HG02798 (cell line): ENCODE measurements at regions not wholly inside any gene's neighbourhood (a gene's known extent, or its start where the extent isn't known, plus 50 kb on each side); places are given as distances from the start of the nearest gene placed in this dataset.
"Not testable (repeated sequence)": the region's sequence is repeated elsewhere in the genome, so short reads cannot be mapped to it uniquely, and the experiment has no call there.

Experiments
- ATAC-seq: cut with Tn5 transposase; IDR thresholded peaks from one replicate; pipeline ENCODE4 v1.9.1; 2021; ENCODE audit warnings: mild to moderate bottlenecking; ENCODE audit not compliant: unreplicated experiment, poor library complexity

DNA sequence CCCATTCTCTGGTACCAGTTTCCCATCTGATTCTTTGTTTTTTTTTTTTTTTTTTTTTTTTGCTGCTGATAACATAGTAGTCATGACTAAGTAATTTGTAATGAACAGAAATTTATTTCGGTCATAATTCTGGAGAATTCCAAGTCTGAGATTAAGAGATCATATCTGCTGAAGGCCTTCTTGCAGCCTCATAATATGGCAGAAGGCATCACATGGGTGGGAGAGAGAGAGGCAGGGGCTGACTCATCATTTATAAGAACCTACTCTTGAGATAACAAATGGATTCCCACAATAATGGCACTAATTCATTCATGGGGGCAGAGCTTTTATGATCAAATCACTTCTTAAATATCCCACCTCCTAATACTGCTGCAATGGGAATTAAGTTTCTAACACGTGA, 1034.3 kb downstream of the STIM2 start:
- ATAC-seq: no peak

DNA sequence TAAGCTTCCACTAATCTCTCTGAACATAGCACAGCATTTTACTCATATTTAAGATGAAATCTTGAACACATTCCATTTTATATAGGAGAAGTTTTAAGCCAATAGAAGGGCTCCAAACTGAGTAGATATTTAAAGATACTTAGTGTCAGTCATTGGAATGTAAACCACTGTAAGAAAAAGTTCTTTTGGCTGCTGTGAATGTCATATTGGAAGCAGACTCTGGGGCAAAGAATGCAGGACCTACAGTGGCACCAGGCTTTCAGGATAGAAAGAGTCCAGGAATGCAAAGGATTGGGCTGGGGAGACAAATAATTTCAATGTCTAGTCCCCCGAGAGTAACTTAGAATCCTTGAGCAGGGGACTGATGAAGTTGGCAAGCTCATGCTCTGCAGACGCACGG, 1047.7 kb downstream of the STIM2 start:
- no peak for ATAC-seq

DNA sequence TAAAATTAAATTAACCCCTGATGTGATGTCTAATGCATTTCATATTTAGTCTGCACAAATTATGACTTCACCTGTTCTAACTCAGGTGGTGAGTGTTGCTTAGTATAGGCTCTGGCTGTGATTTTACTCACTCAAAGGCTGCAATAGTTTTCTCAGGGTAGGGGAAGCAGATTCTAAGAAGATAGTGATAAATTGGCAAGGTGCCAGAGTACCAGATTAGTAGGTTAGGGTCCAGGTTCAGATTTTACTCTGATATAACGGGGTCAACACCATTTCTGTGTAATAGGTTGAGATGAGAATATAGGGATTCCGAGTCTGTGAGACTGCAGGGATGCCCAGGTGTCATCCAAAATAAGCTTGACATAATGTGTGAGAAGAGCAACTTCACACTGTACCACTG, 1049.6 kb downstream of the STIM2 start:
- no peak for ATAC-seq

DNA sequence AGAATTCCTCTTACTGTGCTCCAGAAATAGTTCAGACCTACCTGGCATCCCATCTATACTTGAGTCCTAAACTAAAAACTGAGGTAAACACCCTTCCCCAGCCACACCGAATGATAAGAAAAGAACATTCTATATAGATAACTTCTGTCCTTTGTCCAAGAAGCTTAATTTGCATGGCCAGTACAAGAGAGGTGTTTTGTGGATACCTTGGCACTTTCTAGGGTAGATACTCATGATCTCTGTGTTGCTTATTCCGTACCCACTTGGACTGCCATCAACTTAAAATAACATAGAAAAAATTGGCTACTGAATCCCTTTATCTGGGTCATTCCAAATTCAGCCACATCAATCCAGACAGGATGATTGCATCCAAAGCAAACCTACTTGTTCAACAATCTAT, 1050.4 kb downstream of the STIM2 start:
- ATAC-seq: no peak

DNA sequence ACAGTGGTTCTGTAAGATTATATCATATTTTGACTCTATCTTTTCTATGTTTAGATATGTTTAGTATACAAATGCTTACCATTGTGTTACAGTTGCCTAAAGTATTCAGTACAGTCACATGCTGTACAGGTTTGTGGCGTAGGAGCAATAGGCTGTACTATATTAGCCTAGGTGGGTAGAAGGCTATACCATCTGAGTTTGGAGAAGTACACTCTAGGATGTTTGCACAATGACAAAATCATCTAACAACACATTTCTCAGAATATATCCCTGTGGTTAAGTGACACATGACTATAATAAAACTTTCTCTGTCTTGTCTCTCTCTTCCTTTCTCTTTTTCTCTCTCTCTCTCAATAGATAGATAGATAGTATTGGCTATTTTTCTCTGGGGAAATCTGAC, 1053.1 kb downstream of the STIM2 start:
- no peak for ATAC-seq

DNA sequence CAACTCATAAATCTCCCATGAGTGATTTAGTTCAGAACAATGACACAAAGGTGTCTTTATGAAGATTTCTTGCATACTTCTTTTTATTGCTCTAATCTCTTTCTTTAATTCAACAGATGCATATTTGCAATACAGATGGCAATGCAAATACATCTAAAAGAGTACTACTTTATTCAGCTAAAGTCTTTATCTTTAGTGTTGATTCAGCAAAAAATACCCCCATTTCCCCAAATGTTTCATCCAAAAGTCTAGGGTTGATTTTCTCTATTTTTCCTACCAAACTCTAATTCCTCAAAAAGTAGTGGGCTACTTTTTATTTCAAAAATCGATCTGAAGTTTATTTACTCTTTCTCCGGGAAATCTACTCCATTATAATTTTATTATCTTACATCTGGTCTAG, 1055.2 kb downstream of the STIM2 start:
- no peak for ATAC-seq

DNA sequence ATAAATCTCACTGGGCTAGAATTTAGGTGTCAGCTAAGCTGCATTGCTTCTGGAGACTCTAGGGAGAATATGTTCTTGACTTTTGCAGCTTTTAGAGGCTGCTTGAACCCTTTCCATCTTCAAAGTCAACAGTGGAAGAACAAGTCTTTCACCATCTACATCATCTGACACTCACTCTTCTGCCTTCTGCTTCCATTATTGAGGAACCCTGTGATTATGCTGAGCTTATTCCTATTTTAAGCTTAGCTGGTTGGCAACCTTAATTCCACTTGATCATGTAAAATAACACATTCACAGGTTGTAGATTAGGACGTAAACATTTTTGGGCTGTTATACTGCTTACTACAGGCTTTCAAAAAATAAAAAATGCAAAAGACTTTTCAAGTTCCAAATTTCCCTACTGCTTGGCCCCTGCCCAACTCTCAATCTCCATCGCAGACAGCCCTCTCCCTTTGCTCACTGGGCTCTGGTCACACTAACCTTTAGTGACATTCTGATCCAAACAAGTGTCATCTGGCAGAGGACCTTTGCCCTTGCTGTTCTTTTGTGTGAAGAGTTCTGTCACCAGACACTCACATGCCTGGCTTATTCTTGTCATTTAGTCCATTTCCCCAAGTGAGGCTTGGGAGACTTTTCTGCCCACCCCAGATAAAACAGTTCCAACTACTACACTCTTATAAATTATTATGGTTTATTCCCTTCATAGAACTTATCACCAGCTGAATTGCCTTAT, 1056.0 kb downstream of the STIM2 start:
- ATAC-seq: no peak

DNA sequence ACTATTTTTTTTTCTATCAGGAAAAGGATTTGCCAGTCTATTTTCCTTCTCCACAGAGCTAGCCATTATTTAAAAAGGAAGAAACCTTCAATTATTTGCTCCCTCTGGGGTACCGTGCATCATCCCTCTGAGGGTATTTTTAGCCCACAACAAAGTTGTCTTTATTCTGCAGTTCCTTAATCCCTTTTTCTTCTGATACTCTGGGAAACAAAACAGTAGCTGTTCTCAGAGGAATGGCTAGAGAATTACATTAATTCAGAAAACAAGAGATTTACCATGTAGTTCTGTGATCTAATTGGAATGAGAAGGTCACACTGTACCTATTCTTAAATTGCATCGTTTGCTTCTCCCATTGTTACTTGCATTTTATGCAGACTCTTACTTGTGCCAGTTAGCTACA, 1056.7 kb downstream of the STIM2 start:
- no peak for ATAC-seq

DNA sequence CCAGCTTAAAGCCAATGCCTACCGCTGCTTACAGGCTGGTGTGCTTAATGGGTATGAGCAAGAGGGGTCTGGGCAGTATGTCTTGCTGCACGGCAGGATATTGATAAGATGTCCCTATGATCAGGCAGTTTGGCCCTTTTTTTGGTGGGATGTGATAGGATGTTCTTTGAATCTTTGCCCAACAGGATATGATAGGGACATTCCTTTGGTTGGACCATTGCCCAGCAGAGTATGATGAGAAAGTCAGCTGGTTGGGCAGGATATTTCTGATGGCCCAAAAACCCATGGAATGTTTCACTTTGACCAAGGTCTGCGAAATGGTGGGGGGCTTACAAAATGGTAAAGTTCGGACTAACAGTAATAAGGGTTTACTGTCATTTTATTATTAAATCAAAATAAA, 1060.6 kb downstream of the STIM2 start:
- no peak for ATAC-seq

DNA sequence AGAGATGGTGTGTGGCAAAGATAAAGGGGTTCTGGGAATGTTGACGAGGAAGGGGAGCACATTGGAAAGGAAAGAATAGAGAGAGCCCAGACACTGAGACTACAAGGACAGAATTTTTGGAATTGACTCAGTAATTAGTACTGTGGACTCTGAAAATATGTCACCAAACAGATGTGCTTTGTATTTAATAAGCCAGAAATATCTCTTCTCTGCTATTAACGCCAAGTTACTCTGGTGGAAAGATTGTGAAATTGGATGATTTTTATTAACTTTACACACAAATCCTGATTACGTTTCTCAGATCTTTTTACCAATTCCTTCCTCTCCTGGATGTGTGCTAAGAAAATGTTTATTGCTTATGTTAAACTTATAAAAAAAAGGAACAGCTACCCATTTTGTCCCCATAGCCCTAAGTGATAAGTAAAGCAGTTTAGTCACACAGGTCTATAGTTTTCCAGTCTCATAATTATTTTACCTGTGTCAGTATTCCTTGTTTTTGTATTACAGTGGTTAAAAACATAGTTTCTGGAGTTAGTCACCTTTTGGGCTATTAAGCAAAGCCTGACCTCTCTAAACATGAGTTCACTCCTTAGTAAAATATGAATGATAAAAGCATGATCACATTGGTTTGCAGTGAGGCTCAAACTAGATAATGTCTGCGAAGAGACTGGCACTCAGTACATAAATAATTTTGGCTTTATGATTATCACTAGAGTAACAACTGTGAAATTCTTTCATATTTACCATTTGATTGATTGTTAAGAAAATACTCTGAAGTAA, 1068.3 kb downstream of the STIM2 start:
- ATAC-seq: no peak

DNA sequence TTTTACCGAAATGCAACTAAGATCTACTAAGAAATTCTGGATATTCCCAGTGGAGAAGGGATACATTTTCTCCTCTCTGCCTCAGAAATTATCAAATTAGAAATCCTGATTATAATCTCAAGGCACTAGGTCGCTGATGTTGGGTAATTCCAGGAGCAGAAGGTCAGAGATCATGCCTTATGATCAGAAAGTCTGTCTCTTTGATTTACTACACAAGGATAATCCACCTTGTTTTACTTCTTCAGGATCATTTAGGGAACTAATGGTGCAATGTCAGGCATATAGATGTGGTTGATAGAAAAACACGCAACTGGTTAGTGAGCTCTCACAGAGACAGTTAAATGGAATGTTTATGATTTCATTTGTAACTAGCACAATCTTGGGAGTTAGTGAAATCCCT, 1069.7 kb downstream of the STIM2 start:
- ATAC-seq: no peak

DNA sequence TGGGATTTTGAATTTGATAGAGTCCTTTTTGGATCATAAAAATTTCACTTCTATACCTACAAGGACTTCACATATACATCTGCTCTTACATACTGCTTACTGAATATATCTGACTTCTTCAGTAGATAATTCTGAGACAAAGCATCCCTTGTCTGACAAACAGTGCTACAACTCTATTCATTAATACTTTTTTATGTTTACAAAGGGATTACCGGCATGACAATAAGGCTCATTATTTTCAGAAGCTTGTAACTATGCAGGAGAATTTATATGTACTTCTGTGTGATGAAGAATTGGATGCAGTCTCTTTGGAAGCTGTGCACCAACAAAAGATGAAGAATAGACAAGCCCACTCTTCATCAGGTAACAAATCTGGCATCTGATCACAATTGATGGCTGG, 1070.3 kb downstream of the STIM2 start:
- no peak for ATAC-seq

DNA sequence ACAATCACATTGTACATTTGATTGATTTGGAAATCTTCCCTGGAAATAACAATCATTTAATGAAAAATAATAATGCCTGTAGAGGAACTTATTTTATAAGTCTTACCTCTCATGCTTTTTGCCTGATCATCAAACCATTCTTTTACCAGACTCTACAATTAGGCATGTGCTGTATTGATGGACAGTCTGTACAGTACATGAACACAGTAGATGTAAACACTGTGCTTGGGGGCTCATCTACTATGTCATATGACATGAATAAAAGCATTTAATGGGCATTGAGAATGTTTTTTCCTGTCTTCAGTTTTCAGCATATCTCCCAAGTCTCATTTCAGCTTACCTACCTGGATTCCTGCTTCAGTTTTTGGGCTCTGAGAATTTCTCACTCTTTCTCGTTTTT, 1070.9 kb downstream of the STIM2 start:
- no peak for ATAC-seq

DNA sequence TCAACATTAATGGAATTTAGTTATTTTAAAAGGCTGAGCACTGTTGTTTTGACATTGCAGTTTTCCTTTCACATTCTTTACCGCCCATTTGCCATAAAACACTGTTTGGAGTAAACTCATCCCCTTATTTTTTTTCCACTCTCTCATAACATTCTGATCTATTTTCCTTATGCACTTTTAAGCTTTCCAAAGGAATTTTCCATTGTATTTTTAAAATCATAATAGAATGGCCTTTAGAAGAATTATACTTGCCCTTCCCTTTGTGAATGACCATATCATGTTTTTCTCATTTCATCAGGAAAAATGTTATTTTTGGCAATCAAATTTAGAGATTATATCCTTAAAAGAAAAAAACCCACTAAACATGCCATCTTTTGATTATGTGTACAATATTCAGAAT, 1074.2 kb downstream of the STIM2 start:
- ATAC-seq: no peak

DNA sequence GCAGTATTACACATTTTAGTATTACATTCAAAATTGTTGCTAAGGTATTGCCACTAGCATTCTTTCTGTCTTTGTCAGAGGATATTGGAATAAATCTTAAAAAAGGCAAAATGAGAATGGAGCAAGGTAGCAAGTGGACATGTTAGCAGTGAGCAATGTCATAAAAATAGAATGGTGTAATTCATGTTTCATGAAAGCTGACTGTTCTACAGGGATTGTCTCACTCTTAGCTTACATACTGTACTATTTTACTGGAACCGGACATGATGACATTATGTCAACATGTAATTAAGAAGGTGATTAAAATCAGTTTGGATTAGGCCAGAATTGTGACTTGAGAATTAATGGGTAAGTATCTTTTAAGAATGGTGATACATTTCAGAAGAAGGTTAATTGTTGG, 1086.2 kb downstream of the STIM2 start:
- ATAC-seq: no peak

DNA sequence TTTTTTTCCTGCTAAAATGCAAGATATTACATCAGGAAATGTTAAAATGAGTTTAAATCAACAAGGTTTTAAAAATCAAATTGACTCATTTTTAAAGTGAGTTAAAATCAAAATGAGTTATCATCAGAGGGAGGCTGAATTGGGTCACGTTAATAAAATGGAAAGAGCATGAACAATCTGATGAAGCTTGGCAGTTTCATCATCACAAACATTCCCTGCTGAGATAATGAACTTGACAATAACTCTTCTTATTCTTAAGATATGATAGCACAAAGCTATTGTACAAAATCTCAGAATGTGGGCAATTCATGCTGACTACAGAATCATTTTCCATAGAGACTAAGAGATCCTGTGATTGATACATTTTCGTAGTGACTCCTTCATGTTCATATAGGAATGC, 1086.7 kb downstream of the STIM2 start:
- ATAC-seq: no peak

DNA sequence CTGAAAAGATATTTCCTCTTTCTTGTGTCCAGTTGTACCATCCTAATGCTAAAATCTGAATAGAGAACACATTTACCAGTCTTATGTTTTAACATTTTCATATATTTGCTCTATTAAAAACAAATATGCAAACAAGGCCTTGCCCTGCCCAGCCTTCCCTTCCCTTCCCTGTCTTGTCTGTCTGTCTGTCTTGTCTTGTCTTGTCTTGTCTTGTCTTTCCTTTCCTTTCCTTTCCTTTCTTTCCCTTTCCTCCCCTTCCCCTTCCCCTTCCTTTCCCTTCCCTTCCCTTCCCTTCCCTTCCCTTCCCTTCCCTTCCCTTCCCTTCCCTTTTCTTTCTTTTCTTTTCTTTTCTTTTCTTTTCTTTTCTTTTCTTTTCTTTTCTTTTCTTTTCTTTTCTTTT, 1103.5 kb downstream of the STIM2 start:
- ATAC-seq: no peak

DNA sequence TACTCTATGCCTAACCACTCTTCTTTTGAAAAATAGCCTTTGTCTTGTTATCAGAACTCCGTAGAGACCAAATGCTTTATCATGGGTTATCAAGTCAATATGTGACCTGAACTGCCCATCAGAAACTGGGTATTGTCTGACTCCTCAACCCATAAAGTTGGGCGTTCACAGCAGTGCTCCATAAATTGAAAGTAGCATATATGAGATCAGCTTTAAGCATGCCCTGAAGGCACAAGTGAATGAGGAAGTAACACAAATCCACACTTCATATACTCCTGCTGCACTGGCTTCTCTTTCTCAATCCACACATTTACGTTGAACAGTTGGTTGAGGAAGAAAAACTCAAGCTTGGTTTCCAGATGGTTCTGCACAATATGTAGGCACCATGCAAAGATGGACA, 1106.0 kb downstream of the STIM2 start:
- no peak for ATAC-seq

DNA sequence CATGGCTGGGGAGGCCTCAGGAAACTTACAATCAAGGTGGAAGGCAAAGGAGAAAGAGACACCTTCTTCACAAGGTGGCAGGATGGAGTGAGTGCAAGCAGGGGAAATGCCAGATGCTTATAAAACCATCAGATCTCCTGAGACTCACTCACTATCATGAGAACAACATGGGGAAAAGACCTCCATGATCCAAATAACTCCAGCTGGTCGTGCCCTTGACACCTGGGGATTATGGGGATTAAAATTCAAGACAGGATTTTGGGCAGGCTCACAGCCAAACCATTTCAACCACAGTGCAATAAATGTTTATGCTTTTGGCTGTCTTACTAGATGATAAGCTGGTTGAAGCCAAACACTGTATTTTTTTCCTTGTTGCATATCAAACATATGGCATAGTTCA, 1112.4 kb downstream of the STIM2 start:
- no peak for ATAC-seq

DNA sequence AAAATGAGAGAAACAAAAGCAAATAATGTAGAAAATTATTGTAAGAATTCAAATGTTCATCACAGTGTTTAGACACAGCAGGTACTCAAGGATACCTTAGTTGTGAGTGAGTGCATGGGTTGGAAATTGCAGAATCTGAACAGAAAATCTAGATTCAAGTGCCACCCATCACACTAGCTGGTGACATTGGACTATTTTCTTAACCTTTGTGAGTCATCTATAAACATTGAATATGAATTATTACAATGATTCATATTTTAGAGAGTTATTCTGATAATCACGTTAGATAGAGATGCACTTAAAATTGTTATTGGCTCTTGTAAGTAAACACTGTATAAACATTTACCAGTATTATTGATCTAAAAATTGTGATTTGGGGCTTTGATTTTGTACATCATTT, 1113.1 kb downstream of the STIM2 start:
- ATAC-seq: no peak

DNA sequence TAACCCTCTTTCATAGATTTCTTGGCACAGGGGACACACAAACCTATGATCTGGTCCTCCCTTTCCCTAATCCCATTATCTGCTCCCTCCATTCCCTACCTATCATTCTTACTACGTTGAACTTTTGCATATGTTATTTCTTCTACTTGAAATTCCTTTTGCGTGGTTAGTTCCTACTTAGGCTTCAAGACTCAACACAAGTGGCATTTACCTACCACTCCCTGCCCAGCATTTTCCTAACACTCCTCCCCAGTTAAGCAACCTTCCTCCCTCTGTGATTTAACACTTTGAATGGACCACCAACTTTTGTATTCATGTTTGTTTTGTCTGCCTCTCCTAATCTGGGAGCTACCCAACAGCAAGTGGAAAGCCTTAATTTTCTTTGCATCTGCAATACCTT, 1113.7 kb downstream of the STIM2 start:
- ATAC-seq: no peak

DNA sequence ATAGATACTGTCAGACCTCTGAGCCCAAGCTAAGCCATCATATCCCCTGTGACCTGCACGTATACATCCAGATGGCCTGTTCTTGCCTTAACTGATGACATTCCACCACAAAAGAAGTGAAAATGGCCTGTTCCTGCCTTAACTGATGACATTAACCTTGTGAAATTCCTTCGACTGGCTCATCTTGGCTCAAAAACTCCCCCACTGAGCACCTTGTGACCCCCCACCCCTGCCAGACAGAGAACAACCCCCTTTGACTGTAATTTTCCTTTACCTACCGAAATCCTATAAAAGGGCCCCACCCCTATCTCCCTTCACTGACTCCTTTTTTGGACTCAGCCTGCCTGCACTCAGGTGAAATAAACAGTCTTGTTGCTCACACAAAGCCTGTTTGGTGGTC, 1114.2 kb downstream of the STIM2 start:
- not testable (repeated sequence) for ATAC-seq
